Body of pancreas (tissue), 4 donors: ENCODE measurements at regions not wholly inside any gene's neighbourhood (a gene's known extent, or its start where the extent isn't known, plus 50 kb on each side); places are given as distances from the start of the nearest gene placed in this dataset.

Experiments used
- ATAC-seq: fragments of 150-250 bp; one replicate; pipeline ENCODE4 v1.9.1; 2016
- DNase-seq, 4 donors: peaks; one replicate each; pipeline ENCODE4 v3.0.0-alpha.2; 2019
- H3K27ac ChIP-seq, 4 donors: fragments of 200-600 bp; sonication (generic); 1 replicate in 3 of 4; 2 replicates in 1 of 4; pipeline versions ENCODE4 v1.5.1 to v1.6.1; 2016 to 2019; ENCODE audit warnings: mild to moderate bottlenecking in 1 of 4, mixed read lengths in 1 of 4, moderate library complexity in 1 of 4
- H3K27me3 ChIP-seq, 2 donors: fragments of 200-600 bp; sonication (generic); one replicate each; pipeline ENCODE4 v1.6.0; 2016; ENCODE audit warnings: mild to moderate bottlenecking in 1 of 2
- H3K36me3 ChIP-seq, 2 donors: fragments of 200-600 bp; sonication (generic); replicated peaks in 1 of 2; 2 replicates each; pipeline ENCODE4 v1.5.1; 2016; ENCODE audit warnings: low read depth in 2 of 2; ENCODE audit not compliant: insufficient read depth in 1 of 2
- H3K4me1 ChIP-seq: fragments of 200-600 bp; sonication (generic); one replicate; pipeline ENCODE4 v1.6.0; 2016
- H3K4me3 ChIP-seq, 2 donors: fragments of 200-600 bp; sonication (generic); 1 replicate in 1 of 2; 2 replicates in 1 of 2; pipeline ENCODE4 v1.5.1; 2016 to 2019
- H3K9me3 ChIP-seq, 3 donors: fragments of 200-600 bp; sonication (generic); 1 replicate in 2 of 3; 2 replicates in 1 of 3; pipeline ENCODE4 v1.5.1; 2016
- CTCF ChIP-seq, 7 experiments: fragments of 450-650 bp in 4 of 7; fragments of 200-600 bp in 3 of 7; sonication (generic) in 3 of 7; IDR thresholded peaks; one replicate each; pipeline ENCODE4 v1.5.1; 2016 to 2019; ENCODE audit warnings: antibody characterized with exemption in 7 of 7
- POLR2A ChIP-seq, 3 donors: fragments of 450-650 bp; IDR thresholded peaks; one replicate each; pipeline ENCODE4 v1.6.1; 2016; ENCODE audit warnings: antibody characterized with exemption in 3 of 3, mild to moderate bottlenecking in 2 of 3
- WGBS, 2 donors: methylation state at CpG; one replicate each; pipeline ENCODE4 v1.1.5; 2017; 5-methylcytosine and 5-hydroxymethylcytosine counted together
- intact Hi-C: fragments of 100-400 bp; cut with DNase I; formaldehyde crosslinking; loops from one replicate; pipeline ENCODE4 v1.15.1; 2023

- ATAC-seq = no peak
- no peak for DNase-seq
- H3K4me3 ChIP-seq = no peak overlapping the region
- H3K27me3 ChIP-seq = no peaks in the 10 kb centered on the region
- H3K27ac ChIP-seq = no peak overlapping the region
- TF ChIP-seq CTCF (IDR thresholded peaks at IDR 0.05) = no peak
- TF ChIP-seq POLR2A (IDR thresholded peaks at IDR 0.05) = no peak
- peaks cover 0 to 4% (median 0%) of the 10 kb centered on the region in 3 donors for H3K9me3 ChIP-seq
- 68 to 69% methylated on average over 7 of the region's 7 CpGs for WGBS, 2 donors
- peaks cover 5% of the 10 kb centered on the region for H3K4me1 ChIP-seq
- intact Hi-C loops = no loop called here
- H3K36me3 ChIP-seq = no peaks in the 10 kb centered on the region
These were observed 141.2 kb downstream of the ACER2 start for GRCh38 chr9:19550009-19550408.

- intact Hi-C loops = no loop called here
These were observed 124.6 kb downstream of the ACER2 start for GRCh38 chr9:19533373-19533772.

GRCh38 chr9:19527663-19528062 lies 118.9 kb downstream of the ACER2 start:
- no peaks in the 10 kb centered on the region for H3K36me3 ChIP-seq
- no peaks in the 10 kb centered on the region for H3K9me3 ChIP-seq
- no peak overlapping the region for H3K27ac ChIP-seq
- H3K4me1 ChIP-seq = no peaks in the 10 kb centered on the region
- WGBS, 2 donors = 41 to 51% methylated on average over 3 of the region's 3 CpGs
- no peak overlapping the region for H3K4me3 ChIP-seq
- intact Hi-C loops = no loop called here
- DNase-seq = no peak
- no peak for TF ChIP-seq POLR2A (IDR thresholded peaks at IDR 0.05)
- no peak for TF ChIP-seq CTCF (IDR thresholded peaks at IDR 0.05)
- ATAC-seq = no peak
- no peaks in the 10 kb centered on the region for H3K27me3 ChIP-seq

More at GRCh38 chr9:19533373-19533772, 124.6 kb downstream of the ACER2 start:
- TF ChIP-seq POLR2A (IDR thresholded peaks at IDR 0.05) = no peak
- DNase-seq (no peak), ATAC-seq (no peak)
- no peak overlapping the region for H3K4me3 ChIP-seq
- H3K27ac ChIP-seq = no peak overlapping the region
- 61 to 65% methylated on average over 3 of the region's 3 CpGs for WGBS, 2 donors
- H3K36me3 ChIP-seq = no peaks in the 10 kb centered on the region
- H3K4me1 ChIP-seq = no peaks in the 10 kb centered on the region
- no peaks in the 10 kb centered on the region for H3K9me3 ChIP-seq
- no peaks in the 10 kb centered on the region for H3K27me3 ChIP-seq

- 31 to 35% methylated on average over 2 of the region's 2 CpGs for WGBS, 2 donors
- DNase-seq (no peak), ATAC-seq (no peak)
- no peaks in the 10 kb centered on the region for H3K27me3 ChIP-seq
- intact Hi-C loops = no loop called here
- H3K4me3 ChIP-seq = no peak overlapping the region
- TF ChIP-seq CTCF (IDR thresholded peaks at IDR 0.05) = no peak
- no peak for TF ChIP-seq POLR2A (IDR thresholded peaks at IDR 0.05)
- H3K9me3 ChIP-seq = no peaks in the 10 kb centered on the region
- no peaks in the 10 kb centered on the region for H3K4me1 ChIP-seq
- H3K27ac ChIP-seq = no peak overlapping the region
- no peaks in the 10 kb centered on the region for H3K36me3 ChIP-seq
These were observed 113.7 kb downstream of the ACER2 start for GRCh38 chr9:19522558-19522957.

- TF ChIP-seq CTCF (IDR thresholded peaks at IDR 0.05) (no peak), POLR2A (IDR thresholded peaks at IDR 0.05) (no peak)
- H3K4me3 ChIP-seq = no peak overlapping the region
- H3K27me3 ChIP-seq = no peaks in the 10 kb centered on the region
- 65 to 71% methylated on average over 2 of the region's 2 CpGs for WGBS, 2 donors
- intact Hi-C loops = no loop called here
- DNase-seq = no peak
- no peaks in the 10 kb centered on the region for H3K9me3 ChIP-seq
- no peaks in the 10 kb centered on the region for H3K4me1 ChIP-seq
- no peaks in the 10 kb centered on the region for H3K36me3 ChIP-seq
- ATAC-seq = no peak
- H3K27ac ChIP-seq = no peak overlapping the region
These were observed 112.4 kb downstream of the ACER2 start for GRCh38 chr9:19521205-19521604.
